Fibroblast of pulmonary artery (primary cell): ENCODE measurements at regions not wholly inside any gene's neighbourhood (a gene's known extent, or its start where the extent isn't known, plus 50 kb on each side); places are given as distances from the start of the nearest gene placed in this dataset.
A peak's percentile ranks its signal among the peaks of the same experiment; 100 is the strongest.
"Not testable (repeated sequence)": the region's sequence is repeated elsewhere in the genome, so short reads cannot be mapped to it uniquely, and the experiment has no call there.

Source experiments
- DNase-seq: peaks from one replicate; pipeline ENCODE4 v3.0.0-alpha.2; 2010; ENCODE audit warnings: low read depth
- H3K4me3 ChIP-seq: replicated peaks from 2 replicates; pipeline ENCODE4 v1.5.1; 2011; ENCODE audit warnings: low read depth, mild to moderate bottlenecking, control low read depth, low read length, moderate library complexity
- CTCF ChIP-seq: IDR thresholded peaks from 2 replicates; pipeline ENCODE4 v1.5.1; 2011; ENCODE audit warnings: mild to moderate bottlenecking, control low read depth, low read length, inconsistent platforms; ENCODE audit errors: missing control alignments

- TF ChIP-seq CTCF = peak; percentile 11
- no peak overlapping the region for H3K4me3 ChIP-seq
Measured at GRCh38 chrX:96126182-96126581, 558.5 kb upstream of the DIAPH2 start.

GRCh38 chrX:96128058-96128457, 556.6 kb upstream of the DIAPH2 start:
- H3K4me3 ChIP-seq, DNase-seq: not testable (repeated sequence)

More at GRCh38 chrX:96126182-96126581, 558.5 kb upstream of the DIAPH2 start:
- DNase-seq = no peak

GRCh38 chrX:96140796-96141195, 543.8 kb upstream of the DIAPH2 start:
- H3K4me3 ChIP-seq = no peak overlapping the region
- no peak for TF ChIP-seq CTCF
- peak; percentile 1 for DNase-seq

DNA sequence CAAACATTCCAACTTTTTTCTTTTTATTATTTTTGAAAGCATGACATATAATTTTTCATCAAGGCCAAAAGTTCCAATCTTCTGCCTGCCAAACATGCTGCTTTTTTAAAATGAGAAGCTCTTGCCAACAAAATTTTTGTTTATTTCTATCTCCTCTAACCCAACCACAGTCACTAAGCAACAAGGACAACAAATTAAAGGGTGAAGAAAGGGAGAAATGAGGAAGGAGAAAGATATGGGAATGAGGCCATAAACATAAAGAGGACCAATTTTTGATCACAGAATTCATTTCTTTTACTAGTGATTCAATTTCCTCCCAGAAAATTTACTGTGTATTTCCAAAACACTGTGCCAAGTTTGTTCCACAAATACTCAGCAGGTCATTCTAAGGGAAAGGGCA, 537.0 kb upstream of the DIAPH2 start:
- peak; percentile 1 for DNase-seq
- no peak overlapping the region for H3K4me3 ChIP-seq
- no peak for TF ChIP-seq CTCF

DNA sequence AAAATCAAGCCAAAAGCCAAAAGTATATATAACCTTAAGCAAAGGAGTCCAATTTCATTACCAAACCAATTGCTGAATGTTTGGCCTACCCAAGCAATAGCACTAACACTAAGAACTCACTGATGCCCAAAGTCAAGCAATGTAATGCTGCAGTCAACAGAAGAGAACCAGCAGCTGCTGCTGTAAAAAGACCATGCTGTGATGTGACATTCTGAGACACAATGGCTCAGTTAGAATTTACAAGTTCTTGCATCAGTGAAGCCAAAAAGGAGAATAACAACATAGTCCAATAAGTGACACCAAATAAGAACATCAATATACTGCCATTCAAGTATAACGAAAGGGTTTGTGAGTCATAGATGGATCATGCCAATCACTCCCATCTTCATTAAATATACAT, 514.0 kb upstream of the DIAPH2 start:
- DNase-seq = no peak
- TF ChIP-seq CTCF = no peak
- no peak overlapping the region for H3K4me3 ChIP-seq

GRCh38 chrX:96176921-96177320, 507.7 kb upstream of the DIAPH2 start:
- H3K4me3 ChIP-seq = no peak overlapping the region
- TF ChIP-seq CTCF = no peak
- DNase-seq = no peak

DNA sequence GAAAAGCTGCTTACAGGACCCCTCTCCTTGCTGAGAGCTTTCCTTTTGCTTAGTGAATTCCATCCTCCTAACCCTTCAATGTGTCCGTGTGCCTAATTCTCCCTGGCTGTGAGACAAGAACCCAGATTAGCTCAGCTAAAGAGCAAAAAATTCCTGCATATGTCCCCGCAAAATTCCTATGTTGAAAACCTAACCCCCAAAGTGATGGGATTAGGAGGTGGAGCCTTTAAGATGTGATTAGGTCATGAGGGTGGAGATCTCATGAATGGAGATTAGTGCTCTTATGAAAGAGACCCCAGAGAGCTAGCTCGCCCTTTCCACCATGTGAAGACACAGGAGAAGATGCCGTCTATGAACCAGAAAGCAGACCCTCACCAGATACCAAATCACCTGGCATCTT, 503.0 kb upstream of the DIAPH2 start:
- no peak for DNase-seq
- no peak overlapping the region for H3K4me3 ChIP-seq
- TF ChIP-seq CTCF = no peak

DNA sequence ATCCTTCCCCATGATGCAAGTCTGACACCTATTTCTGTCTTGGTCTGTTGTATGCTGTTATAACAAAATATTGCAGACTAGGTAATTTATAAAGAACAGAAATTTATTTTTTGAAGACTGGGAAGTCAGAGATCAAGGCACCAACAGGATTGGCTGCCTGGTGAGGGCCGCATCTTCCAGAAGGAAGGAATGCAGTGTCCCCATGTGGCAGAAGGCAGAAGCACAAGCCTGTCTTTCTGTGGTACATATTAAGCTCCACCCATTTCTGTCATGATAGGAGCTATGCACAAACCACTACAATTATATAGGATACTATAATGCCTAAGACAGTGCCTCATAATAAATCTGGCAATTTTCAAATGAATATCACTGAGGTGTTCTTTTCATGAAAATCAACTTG, 502.3 kb upstream of the DIAPH2 start:
- no peak overlapping the region for H3K4me3 ChIP-seq
- TF ChIP-seq CTCF = peak; percentile 53
- DNase-seq = peak; percentile 57
